WTC11 (cell line): ENCODE measurements at regions not wholly inside any gene's neighbourhood (a gene's known extent, or its start where the extent isn't known, plus 50 kb on each side); places are given as distances from the start of the nearest gene placed in this dataset.

Experiments used
- ATAC-seq: fragments of 200-7000 bp; cut with Tn5 transposase; 2 replicates; pipeline ENCODE4 v1.10.0; 2021; ENCODE audit warnings: mild to moderate bottlenecking, moderate library complexity
- CTCF ChIA-PET: fragments of 300-600 bp; sonication (Branson Sonifier 250); formaldehyde crosslinking; loops from one replicate; lab custom pipeline; 2021; ENCODE audit warnings: antibody characterized with exemption; lab: Charles Lee
- POLR2A ChIA-PET: fragments of 350-600 bp; sonication (Branson Sonifier 250); formaldehyde crosslinking; loops from one replicate; lab custom pipeline; 2021; ENCODE audit warnings: antibody characterized with exemption; lab: Charles Lee
- DNase-seq: peaks from one replicate; pipeline ENCODE4 v3.0.0; 2021; ENCODE audit warnings: low spot score
- H3K27ac Mint-ChIP-seq: 2 replicates; pipeline ENCODE4 v1.8.0; 2021; ENCODE audit warnings: mixed read lengths
- H3K27me3 Mint-ChIP-seq: 2 replicates; pipeline ENCODE4 v1.8.0; 2021; ENCODE audit warnings: low read depth, mild to moderate bottlenecking, moderate library complexity, mixed read lengths
- H3K36me3 Mint-ChIP-seq: 2 replicates; pipeline ENCODE4 v1.8.0; 2021; ENCODE audit warnings: mixed read lengths
- H3K4me1 Mint-ChIP-seq: 2 replicates; pipeline ENCODE4 v1.8.0; 2022; ENCODE audit warnings: mixed read lengths
- H3K4me3 Mint-ChIP-seq: 2 replicates; pipeline ENCODE4 v1.8.0; 2021; ENCODE audit warnings: mild to moderate bottlenecking, moderate library complexity, mixed read lengths
- H3K9me3 Mint-ChIP-seq: 2 replicates; pipeline ENCODE4 v1.8.0; 2021; ENCODE audit warnings: mixed read lengths
- AR ChIP-seq: fragments of 250-450 bp; sonication (Bioruptor Pico); IDR thresholded peaks from 2 replicates; pipeline ENCODE4 v1.9.0; 2021; ENCODE audit warnings: mild to moderate bottlenecking
- ATF1 ChIP-seq: sonication (generic); formaldehyde crosslinking; IDR thresholded peaks from 2 replicates; pipeline ENCODE4 v1.8.1; 2023; ENCODE audit warnings: mild to moderate bottlenecking, moderate library complexity, missing genetic modification reagents
- CREB1 ChIP-seq: sonication (generic); formaldehyde crosslinking; IDR thresholded peaks from 2 replicates; pipeline ENCODE4 v1.8.0; 2023; ENCODE audit warnings: mild to moderate bottlenecking, missing genetic modification reagents
- ELF4 ChIP-seq: sonication (generic); formaldehyde crosslinking; IDR thresholded peaks from 2 replicates; pipeline ENCODE4 v1.8.1; 2022; ENCODE audit warnings: low read depth, mild to moderate bottlenecking, moderate library complexity, missing genetic modification reagents
- FOXJ3 ChIP-seq: sonication (generic); formaldehyde crosslinking; IDR thresholded peaks from 2 replicates; pipeline ENCODE4 v1.9.0; 2021; ENCODE audit warnings: missing genetic modification reagents, mild to moderate bottlenecking, borderline replicate concordance
- GRHL2 ChIP-seq: fragments of 250-450 bp; sonication (Bioruptor Pico); IDR thresholded peaks from 2 replicates; pipeline ENCODE4 v1.8.0; 2022; ENCODE audit warnings: mild to moderate bottlenecking, moderate library complexity; ENCODE audit not compliant: insufficient replicate concordance, severe bottlenecking
- HMGXB4 ChIP-seq: sonication (generic); formaldehyde crosslinking; IDR thresholded peaks from 2 replicates; pipeline ENCODE4 v1.8.1; 2023; ENCODE audit warnings: mild to moderate bottlenecking, moderate library complexity, missing genetic modification reagents
- KAT7 ChIP-seq: sonication (generic); formaldehyde crosslinking; IDR thresholded peaks from 2 replicates; pipeline ENCODE4 v1.8.1; 2023; ENCODE audit warnings: missing genetic modification reagents, mild to moderate bottlenecking, borderline replicate concordance
- MAX ChIP-seq: sonication (generic); formaldehyde crosslinking; IDR thresholded peaks from 2 replicates; pipeline ENCODE4 v1.8.0; 2022; ENCODE audit warnings: mild to moderate bottlenecking, missing genetic modification reagents
- MLX ChIP-seq: sonication (generic); formaldehyde crosslinking; IDR thresholded peaks from 2 replicates; pipeline ENCODE4 v1.8.1; 2023; ENCODE audit warnings: mild to moderate bottlenecking, missing genetic modification reagents, moderate library complexity
- NFYB ChIP-seq: sonication (generic); formaldehyde crosslinking; conservative IDR thresholded peaks from 2 replicates; pipeline ENCODE4 v1.8.0; 2022; ENCODE audit warnings: low read depth, missing genetic modification reagents
- PRRX2 ChIP-seq: fragments of 250-450 bp; sonication (Bioruptor Pico); IDR thresholded peaks from 2 replicates; pipeline ENCODE4 v1.8.0; 2021; ENCODE audit warnings: mild to moderate bottlenecking
- ZBTB21 ChIP-seq: sonication (generic); formaldehyde crosslinking; IDR thresholded peaks from 2 replicates; pipeline ENCODE4 v1.8.1; 2023; ENCODE audit warnings: mild to moderate bottlenecking, missing genetic modification reagents, borderline replicate concordance
- ZNF138 ChIP-seq: sonication (generic); formaldehyde crosslinking; conservative IDR thresholded peaks from 2 replicates; pipeline ENCODE4 v1.8.1; 2022; ENCODE audit warnings: mild to moderate bottlenecking, moderate library complexity, missing genetic modification reagents
- ZNF219 ChIP-seq: sonication (generic); formaldehyde crosslinking; IDR thresholded peaks from 2 replicates; pipeline ENCODE4 v1.8.0; 2023; ENCODE audit warnings: missing genetic modification reagents, mild to moderate bottlenecking, borderline replicate concordance
- ZNF416 ChIP-seq: fragments of 250-450 bp; sonication (Bioruptor Pico); IDR thresholded peaks from 2 replicates; pipeline ENCODE4 v1.9.0; 2021; ENCODE audit warnings: mild to moderate bottlenecking, inconsistent platforms
- ZNF671 ChIP-seq: fragments of 250-450 bp; sonication (Bioruptor Pico); IDR thresholded peaks from 2 replicates; pipeline ENCODE4 v1.8.0; 2021; ENCODE audit warnings: mild to moderate bottlenecking
- TF ChIP-seq, protein P1 (sequence below): sonication (generic); formaldehyde crosslinking; IDR thresholded peaks from 2 replicates; pipeline ENCODE4 v1.8.1; 2022; ENCODE audit warnings: missing genetic modification reagents, borderline replicate concordance
- TF ChIP-seq, protein P2 (sequence below): sonication (generic); formaldehyde crosslinking; IDR thresholded peaks from 2 replicates; pipeline ENCODE4 v1.8.0; 2023; ENCODE audit warnings: missing genetic modification reagents

DNA sequence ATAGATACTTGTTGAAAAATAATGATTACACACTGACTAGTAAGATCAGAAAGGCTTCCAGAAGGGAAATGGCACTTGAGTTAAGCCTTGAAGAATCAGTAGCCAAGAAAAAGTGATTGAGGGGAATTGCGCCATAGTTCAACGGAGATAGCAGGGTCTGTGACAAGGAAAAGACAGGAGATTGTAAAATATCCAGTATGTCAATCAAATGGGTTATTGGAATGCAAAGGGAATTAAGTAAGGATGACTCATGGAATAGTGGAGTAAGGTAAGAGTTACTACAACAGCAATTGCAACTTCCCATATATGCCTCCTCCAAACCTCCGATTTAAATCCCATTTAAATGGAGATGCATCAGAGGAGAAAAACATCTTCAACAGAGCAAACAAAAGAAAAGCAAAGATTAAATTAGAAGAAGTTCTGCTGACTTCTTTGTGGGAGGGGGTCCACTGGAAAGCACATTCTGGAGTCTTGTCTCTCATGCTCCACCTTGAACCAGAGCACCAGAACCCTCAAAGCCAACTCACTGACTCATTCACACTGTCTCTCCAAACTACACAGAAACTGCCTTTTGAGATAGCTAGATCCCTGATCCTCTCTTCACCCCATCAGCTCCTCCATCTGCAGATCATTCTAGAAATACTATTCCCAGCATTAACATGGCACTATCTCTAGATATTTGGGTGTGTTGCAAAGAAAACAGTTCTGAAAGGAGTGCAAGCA, 138.2 kb downstream of the NUAK1 start (continued):
- TF ChIP-seq MLX (CRISPR knock-in tag) (no peak), ZNF416 (CRISPR knock-in tag) (no peak), ZBTB21 (CRISPR knock-in tag) (no peak), ELF4 (no peak), AR (CRISPR knock-in tag) (no peak), KAT7 (CRISPR knock-in tag) (no peak), GRHL2 (CRISPR knock-in tag) (no peak), CREB1 (CRISPR knock-in tag) (no peak), HMGXB4 (CRISPR knock-in tag) (no peak), ATF1 (CRISPR knock-in tag) (no peak), ZNF138 (CRISPR knock-in tag) (no peak), ZNF671 (CRISPR knock-in tag) (no peak), ZNF219 (CRISPR knock-in tag) (no peak)
- TF ChIP-seq, protein P1, sequence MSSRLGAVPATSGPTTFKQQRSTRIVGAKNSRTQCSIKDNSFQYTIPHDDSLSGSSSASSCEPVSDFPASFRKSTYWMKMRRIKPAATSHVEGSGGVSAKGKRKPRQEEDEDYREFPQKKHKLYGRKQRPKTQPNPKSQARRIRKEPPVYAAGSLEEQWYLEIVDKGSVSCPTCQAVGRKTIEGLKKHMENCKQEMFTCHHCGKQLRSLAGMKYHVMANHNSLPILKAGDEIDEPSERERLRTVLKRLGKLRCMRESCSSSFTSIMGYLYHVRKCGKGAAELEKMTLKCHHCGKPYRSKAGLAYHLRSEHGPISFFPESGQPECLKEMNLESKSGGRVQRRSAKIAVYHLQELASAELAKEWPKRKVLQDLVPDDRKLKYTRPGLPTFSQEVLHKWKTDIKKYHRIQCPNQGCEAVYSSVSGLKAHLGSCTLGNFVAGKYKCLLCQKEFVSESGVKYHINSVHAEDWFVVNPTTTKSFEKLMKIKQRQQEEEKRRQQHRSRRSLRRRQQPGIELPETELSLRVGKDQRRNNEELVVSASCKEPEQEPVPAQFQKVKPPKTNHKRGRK = no peak

DNA sequence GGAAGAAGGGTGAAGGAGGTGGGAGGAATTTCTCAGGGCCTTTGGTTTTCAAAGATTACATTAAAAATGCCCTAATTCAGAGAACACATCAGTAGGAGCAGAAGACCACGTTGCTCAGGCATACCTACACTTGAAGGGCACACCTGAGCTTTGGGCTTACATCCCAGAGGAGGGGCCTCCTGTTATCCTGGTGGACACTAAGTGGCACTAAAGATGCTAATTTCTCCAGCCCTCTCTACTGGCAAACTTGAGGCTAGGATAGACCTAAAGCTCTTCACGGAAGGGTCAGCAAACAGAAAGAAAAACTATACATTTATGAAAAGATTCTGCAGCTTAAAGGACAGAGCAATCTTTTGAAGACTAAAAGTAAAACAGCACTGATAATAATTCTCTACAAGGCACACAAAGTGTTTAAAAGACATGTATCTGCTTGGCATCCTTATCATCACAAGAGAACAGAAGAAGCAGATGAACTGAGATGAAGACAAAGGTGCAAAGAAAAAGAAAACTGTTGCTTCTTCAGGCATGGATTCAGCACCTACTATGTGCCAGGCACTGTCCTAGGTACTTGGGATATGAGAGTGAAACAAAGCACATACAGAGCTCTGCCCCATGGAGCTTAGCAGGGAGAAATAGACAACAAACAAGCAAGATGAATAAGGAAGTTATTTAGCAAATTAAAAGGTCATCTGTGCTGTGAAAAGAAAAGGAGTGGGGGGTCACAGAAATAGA, 137.5 kb downstream of the NUAK1 start:
- ATAC-seq = no peak
- ChIA-PET POLR2A (no interaction called here), CTCF (no interaction called here)
- DNase-seq = no peak
- Mint-ChIP-seq H3K27ac (no peak overlapping the region), H3K36me3 (peaks cover 10% of the 10 kb centered on the region), H3K27me3 (no peaks in the 10 kb centered on the region), H3K9me3 (peaks cover 22% of the 10 kb centered on the region), H3K4me3 (no peak overlapping the region), H3K4me1 (peaks cover 15% of the 10 kb centered on the region)
- no peak for TF ChIP-seq FOXJ3 (CRISPR knock-in tag)
- TF ChIP-seq PRRX2 (CRISPR knock-in tag) = no peak
- no peak for TF ChIP-seq AR (CRISPR knock-in tag)
- no peak for TF ChIP-seq MAX (CRISPR knock-in tag)
- no peak for TF ChIP-seq NFYB
- TF ChIP-seq, protein P2, sequence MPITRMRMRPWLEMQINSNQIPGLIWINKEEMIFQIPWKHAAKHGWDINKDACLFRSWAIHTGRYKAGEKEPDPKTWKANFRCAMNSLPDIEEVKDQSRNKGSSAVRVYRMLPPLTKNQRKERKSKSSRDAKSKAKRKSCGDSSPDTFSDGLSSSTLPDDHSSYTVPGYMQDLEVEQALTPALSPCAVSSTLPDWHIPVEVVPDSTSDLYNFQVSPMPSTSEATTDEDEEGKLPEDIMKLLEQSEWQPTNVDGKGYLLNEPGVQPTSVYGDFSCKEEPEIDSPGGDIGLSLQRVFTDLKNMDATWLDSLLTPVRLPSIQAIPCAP = no peak
